ENCODE measurements at regions not wholly inside any gene's neighbourhood (a gene's known extent, or its start where the extent isn't known, plus 50 kb on each side); places are given as distances from the start of the nearest gene placed in this dataset.

GRCh38 chr13:68439817-68440216, 1209.7 kb upstream of the PCDH9 start:
- 17% methylated on average over 1 of the region's 1 CpG for WGBS
- no peak overlapping the region for H3K27ac ChIP-seq

GRCh38 chr13:68428292-68428691, 1198.2 kb upstream of the PCDH9 start:
- Histone ChIP-seq H3K36me3 (no peaks in the 10 kb centered on the region), H3K27ac (no peak overlapping the region), H3K4me1 (replicated peaks) (no peaks in the 10 kb centered on the region), H3K9me3 (no peaks in the 10 kb centered on the region), H3K4me3 (no peak overlapping the region), H3K27me3 (replicated peaks; ENCODE audit: insufficient read depth) (no peaks in the 10 kb centered on the region)
- WGBS, result 87% methylated on average over 4 of the region's 4 CpGs
- no peak for DNase-seq (ENCODE audit: low spot score)
- intact Hi-C loops (cut with DNase I), result no loop called here
- TF ChIP-seq POLR2A (IDR thresholded peaks at IDR 0.05), result no peak
- no peak for TF ChIP-seq POLR2AphosphoS5 (IDR thresholded peaks at IDR 0.05)
- TF ChIP-seq CTCF (IDR thresholded peaks at IDR 0.05), result no peak

More at GRCh38 chr13:68439817-68440216, 1209.7 kb upstream of the PCDH9 start:
- no peak for TF ChIP-seq POLR2A (IDR thresholded peaks at IDR 0.05)
- TF ChIP-seq POLR2AphosphoS5 (IDR thresholded peaks at IDR 0.05), result no peak
- no peak for TF ChIP-seq CTCF (IDR thresholded peaks at IDR 0.05)
- no peak for DNase-seq (ENCODE audit: low spot score)
- H3K27me3 ChIP-seq (replicated peaks; ENCODE audit: insufficient read depth), result no peaks in the 10 kb centered on the region
- no peak overlapping the region for H3K4me3 ChIP-seq
- no peaks in the 10 kb centered on the region for H3K36me3 ChIP-seq
- H3K9me3 ChIP-seq, result no peaks in the 10 kb centered on the region
- intact Hi-C loops (cut with DNase I), result no loop called here
- no peaks in the 10 kb centered on the region for H3K4me1 ChIP-seq (replicated peaks)

DNA sequence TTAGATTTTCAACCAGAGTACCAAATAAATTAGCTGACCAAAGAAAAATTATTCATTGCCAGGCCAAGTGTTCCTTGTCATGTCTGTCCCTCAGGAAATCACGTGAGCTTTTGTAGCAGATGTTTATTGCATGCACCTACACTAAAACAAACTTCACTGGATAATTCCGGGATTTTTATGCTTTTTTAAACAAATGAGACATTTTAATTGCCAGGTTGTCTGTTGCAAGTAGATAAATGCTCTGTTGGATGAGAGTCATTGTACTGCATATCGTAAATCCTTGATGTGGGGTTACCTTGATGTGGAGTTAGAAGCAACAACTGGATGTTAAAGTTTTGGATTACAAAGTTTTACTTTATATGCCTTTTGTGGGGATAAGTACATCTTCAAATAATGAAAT, 1187.7 kb upstream of the PCDH9 start:
- 16% methylated on average over 3 of the region's 3 CpGs for WGBS
- no peak overlapping the region for H3K4me3 ChIP-seq

DNA sequence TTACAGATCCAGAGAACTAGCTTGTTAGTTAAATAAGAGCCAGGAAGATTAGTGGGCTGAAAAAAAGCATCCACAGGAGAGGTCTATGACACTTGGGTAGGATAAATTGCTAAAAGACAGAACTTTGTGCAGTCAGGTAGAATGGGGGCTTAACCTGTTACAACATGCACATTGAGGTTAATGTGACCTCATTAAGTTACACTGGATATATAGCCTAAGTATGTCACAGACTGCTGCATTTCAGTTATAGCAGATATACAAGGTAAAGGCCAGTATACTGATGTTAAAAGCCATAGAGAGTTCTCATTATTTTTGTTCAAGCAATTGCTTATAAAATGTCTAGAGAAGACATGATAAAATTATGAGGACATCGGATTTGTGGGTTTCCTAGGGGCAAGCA, 1179.9 kb upstream of the PCDH9 start:
- intact Hi-C loops (cut with DNase I), result no loop called here
- H3K9me3 ChIP-seq, result no peaks in the 10 kb centered on the region
- TF ChIP-seq POLR2A (IDR thresholded peaks at IDR 0.05), result no peak
- TF ChIP-seq POLR2AphosphoS5 (IDR thresholded peaks at IDR 0.05), result no peak
- no peak for TF ChIP-seq CTCF (IDR thresholded peaks at IDR 0.05)
- no peak overlapping the region for H3K4me3 ChIP-seq
- DNase-seq (ENCODE audit: low spot score), result no peak
- H3K27ac ChIP-seq, result no peak overlapping the region
- H3K4me1 ChIP-seq (replicated peaks), result no peaks in the 10 kb centered on the region
- 88% methylated on average over 1 of the region's 1 CpG for WGBS
- H3K27me3 ChIP-seq (replicated peaks; ENCODE audit: insufficient read depth), result no peaks in the 10 kb centered on the region
- H3K36me3 ChIP-seq, result no peaks in the 10 kb centered on the region

More for the DNA sequence above, 1187.7 kb upstream of the PCDH9 start:
- no peak overlapping the region for H3K27ac ChIP-seq
- no peaks in the 10 kb centered on the region for H3K4me1 ChIP-seq (replicated peaks)
- no peaks in the 10 kb centered on the region for H3K9me3 ChIP-seq
- TF ChIP-seq POLR2A (IDR thresholded peaks at IDR 0.05) (no peak), CTCF (IDR thresholded peaks at IDR 0.05) (no peak), POLR2AphosphoS5 (IDR thresholded peaks at IDR 0.05) (no peak)
- no peaks in the 10 kb centered on the region for H3K36me3 ChIP-seq
- intact Hi-C loops (cut with DNase I), result no loop called here
- no peak for DNase-seq (ENCODE audit: low spot score)
- H3K27me3 ChIP-seq (replicated peaks; ENCODE audit: insufficient read depth), result no peaks in the 10 kb centered on the region

DNA sequence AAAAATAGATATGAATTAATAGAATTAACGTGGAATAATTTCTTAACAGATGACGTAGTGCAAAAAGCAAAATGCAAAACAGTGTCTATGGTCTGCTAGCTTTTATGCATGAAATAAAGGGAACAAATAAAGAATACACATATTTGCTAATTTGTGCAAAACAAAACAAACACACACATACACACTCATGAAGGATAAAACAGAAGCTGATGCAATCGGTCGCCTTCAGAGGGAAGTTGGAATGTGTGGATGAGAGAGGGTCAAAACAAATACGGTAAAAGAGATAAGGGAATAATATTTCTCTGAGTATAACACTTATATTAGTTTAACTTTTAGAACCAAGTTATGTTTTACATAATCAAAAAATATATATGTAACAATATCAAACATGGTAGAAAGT, 1160.9 kb upstream of the PCDH9 start:
- intact Hi-C loops (cut with DNase I), result no loop called here
- no peak overlapping the region for H3K4me3 ChIP-seq
- no peak for DNase-seq (ENCODE audit: low spot score)

More for the DNA sequence above, 1160.9 kb upstream of the PCDH9 start:
- Histone ChIP-seq H3K27ac (no peak overlapping the region), H3K4me1 (replicated peaks) (no peaks in the 10 kb centered on the region), H3K27me3 (replicated peaks; ENCODE audit: insufficient read depth) (no peaks in the 10 kb centered on the region), H3K9me3 (no peaks in the 10 kb centered on the region), H3K36me3 (no peaks in the 10 kb centered on the region)
- TF ChIP-seq POLR2AphosphoS5 (IDR thresholded peaks at IDR 0.05) (no peak), CTCF (IDR thresholded peaks at IDR 0.05) (no peak), POLR2A (IDR thresholded peaks at IDR 0.05) (no peak)
- 85% methylated on average over 5 of the region's 5 CpGs for WGBS
